ENCODE measurements at regions not wholly inside any gene's neighbourhood (a gene's known extent, or its start where the extent isn't known, plus 50 kb on each side); places are given as distances from the start of the nearest gene placed in this dataset.

GRCh38 chr1:106111044-106111443 lies 945.4 kb upstream of the PRMT6 start:
- intact Hi-C loops (cut with micrococcal nuclease; ENCODE audit: unreplicated experiment): no loop called here
- ChIA-PET POLR2A (no interaction called here), CTCF (ENCODE audit: unreplicated experiment) (no interaction called here)
- Histone ChIP-seq H2AFZ (ENCODE audit: low read length) (no peak overlapping the region), H3K4me3 (ENCODE audit: low read depth, low read length, poor library complexity, severe bottlenecking) (no peak overlapping the region), H3K9me3 (ENCODE audit: low read length) (no peaks in the 10 kb centered on the region), H3K79me2 (ENCODE audit: insufficient read depth, low read depth, low read length) (no peaks in the 10 kb centered on the region), H3K36me3 (ENCODE audit: insufficient read depth, low read length) (no peaks in the 10 kb centered on the region), H3K27ac (ENCODE audit: low read depth, low read length, poor library complexity, severe bottlenecking) (no peak overlapping the region), H4K20me1 (ENCODE audit: insufficient read depth, low read length) (no peaks in the 10 kb centered on the region), H3K9me2 (ENCODE audit: insufficient read depth, low read length) (no peaks in the 10 kb centered on the region), H3K4me1 (ENCODE audit: insufficient read depth, low read length, poor library complexity, severe bottlenecking) (no peaks in the 10 kb centered on the region), H3K4me2 (ENCODE audit: low read length) (no peak overlapping the region)
- no peak for DNase-seq (ENCODE audit: low spot score)
- TF ChIP-seq CTCF (conservative IDR thresholded peaks at IDR 0.05; ENCODE audit: low read length) (no peak), EZH2phosphoT487 (IDR thresholded peaks at IDR 0.05; ENCODE audit: borderline replicate concordance, low read depth, low read length) (no peak)
- no TSS peak for BruUV-seq (replicated peaks)

DNA sequence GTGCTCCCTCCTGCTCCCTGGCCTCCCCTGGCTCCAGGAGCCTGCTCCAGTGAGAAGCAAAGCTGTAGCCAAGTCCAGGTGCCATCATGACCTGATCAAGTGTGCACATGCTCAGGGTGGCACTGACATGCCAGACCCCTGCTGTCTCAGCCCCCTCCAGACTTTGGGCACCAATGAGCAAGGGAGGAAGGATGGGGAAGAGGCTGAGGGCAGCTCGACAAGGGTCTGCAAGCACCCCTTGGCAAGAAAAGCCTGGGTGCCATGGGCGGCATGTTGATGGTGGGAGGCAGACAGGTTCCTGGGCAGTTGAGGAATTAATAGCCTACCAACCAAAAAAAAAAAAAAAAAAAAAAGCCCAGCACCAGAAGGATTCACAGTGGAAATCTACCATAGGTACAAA lies 942.6 kb upstream of the PRMT6 start:
- ChIA-PET CTCF (ENCODE audit: unreplicated experiment) (no interaction called here), POLR2A (interaction anchor here (0.6 kb wide), 1 partner anchor 22 kb away, joined by 3 read pairs; no protein-coding TSS in a partner anchor)
- H3K4me3 ChIP-seq (ENCODE audit: low read depth, low read length, poor library complexity, severe bottlenecking): no peak overlapping the region
- intact Hi-C loops (cut with micrococcal nuclease; ENCODE audit: unreplicated experiment): no loop called here
- H3K79me2 ChIP-seq (ENCODE audit: insufficient read depth, low read depth, low read length): no peaks in the 10 kb centered on the region
- BruUV-seq (replicated peaks): no TSS peak
- H3K9me3 ChIP-seq (ENCODE audit: low read length): no peaks in the 10 kb centered on the region
- no peaks in the 10 kb centered on the region for H3K36me3 ChIP-seq (ENCODE audit: insufficient read depth, low read length)
- no peaks in the 10 kb centered on the region for H3K4me1 ChIP-seq (ENCODE audit: insufficient read depth, low read length, poor library complexity, severe bottlenecking)
- no peaks in the 10 kb centered on the region for H4K20me1 ChIP-seq (ENCODE audit: insufficient read depth, low read length)
- H2AFZ ChIP-seq (ENCODE audit: low read length): no peak overlapping the region
- H3K27ac ChIP-seq (ENCODE audit: low read depth, low read length, poor library complexity, severe bottlenecking): no peak overlapping the region
- DNase-seq (ENCODE audit: low spot score): no peak
- TF ChIP-seq EZH2phosphoT487 (IDR thresholded peaks at IDR 0.05; ENCODE audit: borderline replicate concordance, low read depth, low read length) (no peak), CTCF (conservative IDR thresholded peaks at IDR 0.05; ENCODE audit: low read length) (no peak)
- H3K4me2 ChIP-seq (ENCODE audit: low read length): no peak overlapping the region
- H3K9me2 ChIP-seq (ENCODE audit: insufficient read depth, low read length): no peaks in the 10 kb centered on the region

- no peak for DNase-seq (ENCODE audit: low spot score)
- H3K4me2 ChIP-seq (ENCODE audit: low read length): no peak overlapping the region
- no peak overlapping the region for H3K4me3 ChIP-seq (ENCODE audit: low read depth, low read length, poor library complexity, severe bottlenecking)
- H4K20me1 ChIP-seq (ENCODE audit: insufficient read depth, low read length): no peaks in the 10 kb centered on the region
- ChIA-PET CTCF (ENCODE audit: unreplicated experiment) (no interaction called here), POLR2A (no interaction called here)
- no peaks in the 10 kb centered on the region for H3K79me2 ChIP-seq (ENCODE audit: insufficient read depth, low read depth, low read length)
- H3K27ac ChIP-seq (ENCODE audit: low read depth, low read length, poor library complexity, severe bottlenecking): no peak overlapping the region
- H2AFZ ChIP-seq (ENCODE audit: low read length): no peak overlapping the region
- no peaks in the 10 kb centered on the region for H3K4me1 ChIP-seq (ENCODE audit: insufficient read depth, low read length, poor library complexity, severe bottlenecking)
- intact Hi-C loops (cut with micrococcal nuclease; ENCODE audit: unreplicated experiment): no loop called here
- no peaks in the 10 kb centered on the region for H3K9me2 ChIP-seq (ENCODE audit: insufficient read depth, low read length)
- TF ChIP-seq EZH2phosphoT487 (IDR thresholded peaks at IDR 0.05; ENCODE audit: borderline replicate concordance, low read depth, low read length) (no peak), CTCF (conservative IDR thresholded peaks at IDR 0.05; ENCODE audit: low read length) (no peak)
- BruUV-seq (replicated peaks): no TSS peak
- H3K9me3 ChIP-seq (ENCODE audit: low read length): no peaks in the 10 kb centered on the region
- H3K36me3 ChIP-seq (ENCODE audit: insufficient read depth, low read length): no peaks in the 10 kb centered on the region
These were observed 935.7 kb upstream of the PRMT6 start for GRCh38 chr1:106120789-106121188.

Measured in OCI-LY7 (cell line).